ENCODE measurements at regions not wholly inside any gene's neighbourhood (a gene's known extent, or its start where the extent isn't known, plus 50 kb on each side); places are given as distances from the start of the nearest gene placed in this dataset.

GRCh38 chr3:81962396-81962795, 201.0 kb upstream of the GBE1 start:
- CTCF ChIA-PET = no interaction called here
- Histone ChIP-seq H3K4me2 (no peak overlapping the region), H3K4me1 (no peaks in the 10 kb centered on the region), H3K4me3 (no peak overlapping the region), H3K9me3 (no peaks in the 10 kb centered on the region), H3K27ac (no peak overlapping the region)
- TF ChIP-seq ESRRA (IDR thresholded peaks at IDR 0.05; ENCODE audit: borderline replicate concordance, low read length) (no peak), FOSL2 (IDR thresholded peaks at IDR 0.05) (no peak), FOSL2 (CRISPR knock-in tag; IDR thresholded peaks at IDR 0.05) (no peak), JUNB (IDR thresholded peaks at IDR 0.05) (no peak), CHD4 (IDR thresholded peaks at IDR 0.05; ENCODE audit: borderline replicate concordance) (no peak), CBX2 (IDR thresholded peaks at IDR 0.05; ENCODE audit: borderline replicate concordance, low read depth) (no peak), E2F6 (IDR thresholded peaks at IDR 0.05; ENCODE audit: borderline replicate concordance, low read depth) (no peak), HMGXB4 (CRISPR knock-in tag; IDR thresholded peaks at IDR 0.05; ENCODE audit: borderline replicate concordance) (no peak), JUN (IDR thresholded peaks at IDR 0.05) (no peak), HEYL (CRISPR knock-in tag; IDR thresholded peaks at IDR 0.05) (no peak), CHD2 (IDR thresholded peaks at IDR 0.05; ENCODE audit: low read length, partially characterized antibody) (no peak), KDM1A (IDR thresholded peaks at IDR 0.05; ENCODE audit: low read depth) (no peak), FOXS1 (CRISPR knock-in tag; IDR thresholded peaks at IDR 0.05) (no peak), EHF (CRISPR knock-in tag; IDR thresholded peaks at IDR 0.05) (no peak)
- POLR2A ChIA-PET = no interaction called here
- WGBS (ENCODE audit: missing lambda C conversion rate) = 92% methylated on average over 2 of the region's 2 CpGs
- DNase-seq (ENCODE audit: low read depth in 1 of 2, low spot score in 1 of 2) (no peak), ATAC-seq (no peak), FAIRE-seq (no peak)

- no peak overlapping the region for H3K4me3 ChIP-seq
- no peaks in the 10 kb centered on the region for H3K4me1 ChIP-seq
- WGBS (ENCODE audit: missing lambda C conversion rate) = 24% methylated on average over 2 of the region's 2 CpGs
- ChIA-PET POLR2A (no interaction called here), CTCF (no interaction called here)
- DNase-seq (ENCODE audit: low read depth in 1 of 2, low spot score in 1 of 2) (no peak), ATAC-seq (no peak), FAIRE-seq (no peak)
- H3K9me3 ChIP-seq = no peaks in the 10 kb centered on the region
- H3K4me2 ChIP-seq = no peak overlapping the region
- H3K27ac ChIP-seq = no peak overlapping the region
- TF ChIP-seq EHF (CRISPR knock-in tag; IDR thresholded peaks at IDR 0.05) (no peak), ATOH8 (CRISPR knock-in tag; IDR thresholded peaks at IDR 0.05; ENCODE audit: low read depth) (no peak), HMGXB4 (CRISPR knock-in tag; IDR thresholded peaks at IDR 0.05; ENCODE audit: borderline replicate concordance) (no peak), RARB (CRISPR knock-in tag; IDR thresholded peaks at IDR 0.05) (no peak), CEBPB (IDR thresholded peaks at IDR 0.05) (no peak), ZNF302 (CRISPR knock-in tag; IDR thresholded peaks at IDR 0.05) (no peak), POLR2AphosphoS2 (conservative IDR thresholded peaks at IDR 0.05; ENCODE audit: low read length) (no peak), NR3C1 (IDR thresholded peaks at IDR 0.05) (no peak), MAZ (IDR thresholded peaks at IDR 0.05; ENCODE audit: borderline replicate concordance, low read depth, low read length) (no peak), HOXB13 (CRISPR knock-in tag; IDR thresholded peaks at IDR 0.05; ENCODE audit: low read depth) (no peak), ELK1 (IDR thresholded peaks at IDR 0.05; ENCODE audit: low read depth, low read length) (no peak), CTCF (IDR thresholded peaks at IDR 0.05) (no peak), HEYL (CRISPR knock-in tag; IDR thresholded peaks at IDR 0.05) (no peak), JUN (IDR thresholded peaks at IDR 0.05) (no peak), SREBF2 (IDR thresholded peaks at IDR 0.05) (no peak), CBX2 (IDR thresholded peaks at IDR 0.05; ENCODE audit: borderline replicate concordance, low read depth) (no peak)
Observed at GRCh38 chr3:81958972-81959640, 197.7 kb upstream of the GBE1 start.
